Activated CD4-positive, alpha-beta T cell treated with anti-CD3 and anti-CD28 coated beads, Interleukin-10, Interleukin-2, amounts not matched to agents 100 ng/mL and 50 ng/mL, durations not matched to agents 16 hours and 8 hours (primary cell): ENCODE measurements at regions not wholly inside any gene's neighbourhood (a gene's known extent, or its start where the extent isn't known, plus 50 kb on each side); places are given as distances from the start of the nearest gene placed in this dataset.
A peak's percentile ranks its signal among the peaks of the same experiment; 100 is the strongest.

ENCODE experiments used
- DNase-seq: peaks from one replicate; pipeline ENCODE4 v3.0.0-alpha.2; 2020

DNA sequence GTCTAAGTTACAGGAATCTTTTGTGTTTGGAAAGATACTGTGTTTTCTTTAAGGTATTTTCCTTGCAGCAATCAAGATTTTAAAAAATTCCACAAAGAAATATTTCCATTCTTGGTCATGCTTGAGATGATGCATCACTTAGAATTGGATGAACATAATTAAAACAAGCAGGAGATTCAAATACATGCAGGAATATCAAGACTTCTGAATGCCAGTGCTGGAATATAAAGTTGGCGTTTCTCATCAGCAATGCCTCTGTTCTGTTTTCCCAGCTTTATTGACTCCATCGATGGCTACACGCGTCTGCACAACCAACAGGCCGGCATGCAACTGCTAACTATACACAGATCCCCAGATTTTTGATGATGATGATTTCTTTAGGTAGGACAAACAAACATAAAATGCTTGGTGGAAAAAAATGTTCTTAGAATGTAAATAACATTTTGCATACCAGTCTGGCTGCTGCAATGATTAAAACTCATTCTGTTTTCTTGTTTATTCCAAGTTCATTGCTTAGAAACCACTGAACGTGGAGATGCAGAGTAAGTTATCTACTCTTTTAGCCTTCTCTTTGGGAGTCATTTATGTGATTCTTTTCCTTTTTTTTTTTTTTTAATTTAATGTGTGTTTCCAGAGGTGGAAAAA is 91.3 kb upstream of the FAM171A1 start:
- no peak for DNase-seq

DNA sequence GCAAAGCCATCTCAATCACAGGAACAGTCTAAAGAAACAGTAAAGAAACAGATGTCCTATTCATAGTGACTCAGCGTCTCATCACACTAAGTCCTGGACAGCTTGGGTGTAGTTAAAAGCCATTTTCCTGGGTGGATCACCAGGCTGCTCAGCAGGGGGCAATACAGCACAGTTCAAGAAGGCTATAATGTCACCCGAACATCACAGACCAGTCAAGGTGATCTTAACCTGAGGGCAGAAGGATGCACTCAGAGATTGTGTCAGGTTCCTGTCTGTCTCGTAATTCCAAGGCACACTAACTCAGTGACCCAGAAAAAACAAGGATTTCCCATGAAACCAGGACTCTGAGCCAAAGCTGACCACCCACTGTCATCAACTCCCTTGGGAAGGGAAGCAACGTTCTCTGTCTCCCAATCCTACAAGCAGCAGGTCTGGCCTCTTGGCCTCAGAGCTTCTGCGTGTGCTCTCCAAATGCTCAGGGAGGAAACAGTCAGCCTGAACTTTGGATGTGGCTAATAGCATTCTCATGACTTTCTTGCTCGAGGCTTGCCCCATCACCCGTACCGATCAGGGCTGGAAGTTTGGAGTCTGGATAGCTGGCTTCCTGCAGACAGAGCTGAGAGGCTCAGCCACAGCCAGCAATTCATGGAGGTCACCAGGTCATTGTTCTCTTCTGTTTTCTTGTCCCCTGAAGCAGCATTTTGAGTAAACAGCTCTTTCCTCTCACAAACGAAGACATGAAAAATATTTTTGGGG is 90.4 kb upstream of the FAM171A1 start:
- peak; percentile 9 for DNase-seq

DNA sequence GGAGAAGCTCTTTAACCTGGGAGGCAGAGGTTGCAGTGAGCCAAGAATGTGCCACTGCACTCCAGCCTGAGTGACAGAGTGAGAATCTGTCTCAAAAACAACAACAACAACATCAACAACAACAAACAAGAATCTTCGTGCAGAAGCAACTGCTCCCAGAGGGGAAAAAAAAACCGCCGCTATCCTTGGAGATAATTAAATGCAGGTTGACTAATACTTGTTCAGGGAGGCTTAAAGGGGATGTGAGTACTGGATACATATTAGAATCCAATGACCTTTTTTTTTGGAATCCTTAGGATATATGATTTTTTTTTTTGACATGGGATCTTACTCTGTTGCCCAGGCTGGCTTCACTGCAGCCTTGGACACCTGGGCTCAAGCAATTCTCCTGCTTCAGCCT is 89.6 kb upstream of the FAM171A1 start:
- DNase-seq = no peak

DNA sequence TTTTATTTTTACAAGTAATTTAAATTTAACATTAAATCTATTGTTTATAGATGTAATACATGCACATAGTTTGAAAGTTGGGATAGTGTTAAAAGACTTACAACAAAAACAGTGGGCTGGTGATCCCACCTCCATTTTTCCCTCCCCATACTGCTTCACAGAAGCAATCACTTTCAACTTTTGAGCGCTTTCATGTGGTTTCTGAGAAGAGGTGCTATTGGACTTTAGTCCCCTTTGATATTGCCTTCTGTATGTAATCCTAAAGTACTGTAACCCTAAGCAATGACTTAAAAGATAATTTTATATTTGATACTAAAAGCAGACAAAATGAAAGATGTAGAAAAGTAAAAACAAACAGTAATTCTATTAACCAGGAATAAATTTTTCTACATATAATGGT is 88.1 kb upstream of the FAM171A1 start:
- DNase-seq = no peak

DNA sequence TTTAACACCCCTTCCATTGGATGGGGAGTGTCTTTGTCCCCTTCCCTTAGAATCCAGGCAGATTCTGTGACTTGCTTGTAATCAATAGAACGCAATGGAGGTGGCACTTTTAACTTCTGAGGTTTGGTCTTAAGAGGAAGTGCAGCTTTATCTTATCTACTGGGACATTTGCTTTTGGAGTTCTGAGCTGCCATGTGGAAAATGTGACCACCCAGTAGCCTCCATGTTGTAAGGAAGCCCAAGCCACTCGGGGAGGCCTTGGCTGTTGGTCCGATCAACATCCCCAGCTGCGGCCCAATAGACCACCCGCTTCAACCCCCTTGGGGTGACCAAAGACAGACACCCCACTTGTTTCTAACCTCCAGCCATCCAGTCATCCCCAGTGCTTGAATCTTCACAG is 86.3 kb upstream of the FAM171A1 start:
- no peak for DNase-seq

DNA sequence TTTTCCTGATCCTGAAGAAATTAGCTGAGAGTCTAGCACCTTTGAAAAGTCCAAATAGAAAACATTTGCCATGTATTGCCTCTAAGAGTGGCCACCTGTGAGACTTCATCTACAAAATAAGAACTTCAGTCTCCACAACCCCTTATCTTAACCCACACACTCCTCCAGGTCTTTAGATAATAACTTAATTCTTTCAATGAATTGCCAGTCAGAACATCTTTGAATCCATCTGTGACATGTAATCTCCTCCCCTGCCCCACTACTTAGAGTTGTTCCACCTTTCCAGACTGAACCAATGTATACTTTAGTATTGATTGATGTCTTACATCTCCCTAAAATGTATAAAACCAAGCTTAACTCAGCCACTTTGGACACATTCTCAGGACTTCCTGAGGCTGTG is 84.4 kb upstream of the FAM171A1 start:
- no peak for DNase-seq

DNA sequence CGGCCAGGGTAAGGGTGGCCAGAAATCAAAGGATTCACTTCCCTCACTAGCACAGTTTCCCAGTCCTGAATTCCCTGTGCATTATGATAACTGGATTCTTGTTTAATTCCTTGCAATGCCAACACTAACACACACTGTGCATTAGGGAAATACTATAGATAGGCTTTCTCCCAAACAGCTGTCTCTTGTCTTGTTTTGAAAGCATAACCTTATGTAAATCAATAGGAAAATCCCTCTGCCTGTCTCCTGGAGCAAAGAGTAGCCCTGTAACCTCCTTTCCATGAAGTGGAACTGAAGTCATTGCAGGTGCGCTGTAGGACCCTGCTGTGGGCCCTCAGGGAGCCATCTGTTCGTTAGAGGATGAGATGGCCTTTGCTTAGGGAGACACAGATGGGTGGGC is 82.8 kb upstream of the FAM171A1 start:
- DNase-seq = no peak

DNA sequence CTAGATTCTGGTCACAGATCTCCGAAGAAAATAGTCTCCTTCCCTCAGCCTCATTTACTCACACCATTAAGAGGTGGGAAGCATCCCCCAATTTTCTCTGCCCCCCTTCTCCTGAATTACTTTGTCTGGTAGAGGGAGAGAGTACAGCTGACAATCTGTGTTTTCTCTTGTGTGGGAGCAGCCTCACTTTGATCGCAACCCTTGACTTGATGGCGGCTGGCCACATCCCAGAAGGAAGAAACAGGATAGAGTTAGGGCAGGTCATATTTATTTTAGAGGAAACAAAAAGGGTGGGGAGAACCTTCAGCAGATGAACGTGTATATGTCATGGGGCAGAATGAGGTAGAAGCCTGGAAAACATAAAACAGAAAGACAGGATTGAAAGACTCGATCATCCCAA is 82.4 kb upstream of the FAM171A1 start:
- no peak for DNase-seq

DNA sequence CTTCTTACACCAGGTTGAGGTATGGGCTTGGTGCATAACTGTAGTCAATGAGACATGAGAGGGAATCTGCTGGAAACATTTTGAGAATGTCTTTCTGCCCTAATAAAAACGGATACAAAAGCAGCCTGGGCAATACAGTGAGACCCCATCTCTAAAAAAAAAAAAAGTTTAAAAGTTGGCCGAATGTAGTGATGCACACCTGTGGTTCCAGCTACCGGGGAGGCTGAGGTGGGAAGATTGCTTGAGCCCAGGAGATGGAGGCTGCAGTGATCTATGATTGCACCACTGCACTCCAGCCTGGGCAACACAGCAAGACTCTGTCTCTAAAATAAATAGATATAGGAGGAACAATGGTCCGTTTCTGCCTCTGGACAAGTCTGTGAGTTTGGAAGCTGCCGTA is 81.5 kb upstream of the FAM171A1 start:
- DNase-seq = no peak

DNA sequence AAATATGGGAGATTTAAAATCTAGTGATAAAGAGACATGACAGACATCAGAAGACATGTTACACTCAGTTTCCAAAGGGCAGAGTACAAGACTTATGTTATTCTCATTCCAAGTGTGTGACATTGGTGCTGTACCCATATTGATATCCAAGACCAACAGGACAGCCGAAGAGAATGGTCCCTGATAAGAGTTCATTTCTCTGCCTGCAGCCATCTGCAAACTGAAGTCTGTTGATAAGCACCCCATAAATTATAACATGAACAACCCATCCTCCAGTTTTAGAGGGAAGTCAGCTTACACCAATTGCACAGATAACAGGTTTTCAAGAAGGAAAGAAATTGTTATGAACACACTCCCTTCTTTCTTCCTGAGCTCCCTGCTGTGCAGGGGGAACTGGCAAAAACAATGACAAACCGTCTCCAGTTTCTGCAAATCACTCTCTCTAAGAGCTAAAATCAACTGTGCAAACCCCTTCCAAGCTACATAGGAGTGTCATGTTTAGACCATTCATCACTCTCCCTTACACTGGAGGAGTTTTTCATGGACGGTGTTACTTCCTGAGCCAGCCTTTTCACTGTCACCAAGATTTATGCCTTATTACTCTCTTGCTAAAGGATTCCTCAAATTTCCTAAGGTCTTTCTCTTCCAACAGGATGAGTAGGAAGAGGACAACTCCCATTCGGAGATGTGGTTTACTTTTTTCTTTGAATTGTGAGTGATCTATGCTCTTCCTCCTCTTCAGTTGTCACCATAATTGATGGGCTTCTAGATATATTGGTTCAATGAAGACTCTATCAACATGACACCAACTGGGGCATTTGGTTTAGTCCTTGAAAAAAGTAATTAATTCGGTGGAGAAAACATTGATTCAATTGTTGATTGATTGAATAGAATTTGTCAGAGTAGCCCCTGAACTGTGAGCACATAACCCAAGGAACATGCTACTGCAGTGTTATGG is 80.3 kb upstream of the FAM171A1 start:
- no peak for DNase-seq

DNA sequence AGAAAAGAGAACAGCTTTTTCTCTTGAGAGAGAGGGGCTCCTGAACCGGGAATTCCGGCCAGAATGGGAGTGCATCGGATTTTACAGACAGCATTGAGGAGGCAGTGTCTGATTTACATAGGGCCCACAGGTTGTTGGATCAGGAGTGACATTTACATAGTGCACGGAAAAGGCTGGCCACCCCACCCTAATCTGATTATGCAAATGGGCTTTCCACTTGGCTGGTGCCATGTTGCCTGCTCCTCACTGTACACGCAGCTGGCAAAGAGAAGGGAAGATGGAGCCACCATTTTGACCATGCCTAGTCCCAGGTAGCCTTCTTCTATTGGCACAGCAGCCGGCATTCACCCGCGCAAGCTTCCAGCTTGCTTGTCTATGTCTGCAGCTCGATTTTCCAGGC is 77.5 kb upstream of the FAM171A1 start:
- no peak for DNase-seq

DNA sequence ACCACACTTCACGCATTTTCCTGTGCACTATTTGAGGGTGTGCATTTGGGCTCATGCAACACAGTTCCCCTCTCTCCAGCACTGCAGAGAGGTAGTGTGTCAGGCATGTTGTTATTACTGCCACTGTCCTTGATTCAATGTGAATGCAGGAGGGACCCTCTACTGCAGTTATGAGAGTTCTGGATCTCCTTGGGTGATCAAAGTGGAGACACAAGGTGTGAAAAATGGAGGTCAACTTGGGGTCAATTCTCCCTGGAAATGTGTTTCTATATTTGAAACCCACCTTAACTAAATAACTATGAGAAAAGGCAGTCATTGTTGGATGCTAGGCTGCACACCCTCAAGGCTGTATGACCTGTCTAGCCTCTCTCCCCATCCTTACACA is 73.9 kb upstream of the FAM171A1 start:
- DNase-seq = no peak

DNA sequence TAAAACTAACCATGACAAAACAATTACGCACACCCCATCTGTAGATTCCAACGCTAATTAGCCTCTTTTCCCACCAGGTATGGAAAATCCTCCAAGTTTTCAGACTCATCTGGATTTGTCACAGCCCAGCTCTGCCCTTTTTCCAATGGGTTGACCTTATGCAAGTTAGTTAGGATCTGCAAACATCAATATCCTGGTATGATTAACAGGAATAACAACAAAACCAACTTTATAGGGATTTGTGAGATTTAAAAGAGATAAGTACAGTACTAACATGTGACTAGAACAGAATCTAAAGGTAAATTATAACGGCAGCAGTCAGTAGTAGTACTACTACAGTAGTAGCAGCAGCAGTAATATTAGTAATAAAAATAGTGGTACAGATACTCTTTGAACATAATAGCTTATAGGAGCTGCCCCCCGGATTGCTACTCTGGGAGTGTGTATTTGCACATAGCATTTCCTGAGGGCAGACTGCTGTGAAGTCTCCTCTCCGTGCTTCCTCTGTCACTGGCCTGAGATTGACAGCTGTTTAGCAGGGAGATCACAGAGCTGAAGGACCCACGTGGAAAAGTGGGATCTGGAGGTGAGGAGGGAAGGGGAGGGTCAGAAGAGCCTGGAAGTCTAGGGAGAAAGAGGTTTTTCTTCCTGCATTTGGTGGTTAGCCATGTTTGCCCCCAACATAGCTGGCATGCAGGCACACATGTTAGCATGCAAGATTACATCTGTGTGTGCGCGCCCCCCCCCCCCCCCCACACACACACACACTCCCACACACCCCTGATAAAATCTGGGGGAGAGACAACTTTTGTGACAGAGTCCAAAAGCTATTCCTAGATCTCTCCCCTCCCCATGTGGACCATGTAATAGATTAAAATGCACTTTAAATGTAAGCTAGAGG is 73.3 kb upstream of the FAM171A1 start:
- DNase-seq = no peak

DNA sequence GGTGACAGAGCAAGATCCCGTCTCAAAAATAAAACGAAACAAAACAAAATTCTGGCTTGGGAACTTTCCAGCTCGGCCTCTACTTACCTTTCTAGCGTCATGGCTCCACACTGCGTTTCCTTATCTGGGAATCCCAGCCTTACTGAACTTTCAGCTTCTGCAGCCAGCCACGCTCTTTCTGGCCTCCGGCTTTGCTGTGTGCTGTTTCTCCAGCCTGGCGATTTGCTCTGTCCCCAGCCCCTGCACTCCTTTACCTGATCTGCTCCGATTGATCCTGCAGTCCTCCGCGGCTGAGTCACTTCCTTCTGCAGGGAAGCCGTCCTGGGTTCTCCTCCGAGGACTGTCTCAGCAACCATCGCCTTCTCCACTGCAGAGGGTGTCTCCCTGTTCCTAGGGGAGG is 71.0 kb upstream of the FAM171A1 start:
- no peak for DNase-seq

DNA sequence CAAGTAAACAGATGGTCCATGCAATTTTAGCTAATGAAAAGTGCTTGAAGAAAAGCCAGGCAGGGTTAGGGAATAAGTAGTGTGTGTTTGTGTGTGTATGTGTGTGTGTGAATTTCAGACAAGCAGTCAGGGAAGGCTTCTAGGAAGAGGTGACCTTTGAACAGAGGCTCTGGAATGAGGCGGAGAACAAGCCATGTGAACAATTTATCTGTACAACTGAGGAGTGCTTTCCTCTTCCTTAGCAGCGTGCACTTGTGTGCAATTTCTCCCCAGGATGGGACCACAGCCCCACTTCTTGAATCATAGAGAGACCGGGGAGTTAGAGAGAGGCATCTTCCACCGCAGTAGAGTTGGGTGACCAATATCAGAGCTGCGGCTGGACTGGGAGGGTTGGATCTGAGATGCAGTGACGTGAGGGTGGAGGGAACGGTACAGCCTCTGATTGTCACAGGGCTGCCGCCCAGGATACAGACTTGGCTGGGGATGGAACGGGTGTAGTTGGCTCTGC is 69.2 kb upstream of the FAM171A1 start:
- no peak for DNase-seq

DNA sequence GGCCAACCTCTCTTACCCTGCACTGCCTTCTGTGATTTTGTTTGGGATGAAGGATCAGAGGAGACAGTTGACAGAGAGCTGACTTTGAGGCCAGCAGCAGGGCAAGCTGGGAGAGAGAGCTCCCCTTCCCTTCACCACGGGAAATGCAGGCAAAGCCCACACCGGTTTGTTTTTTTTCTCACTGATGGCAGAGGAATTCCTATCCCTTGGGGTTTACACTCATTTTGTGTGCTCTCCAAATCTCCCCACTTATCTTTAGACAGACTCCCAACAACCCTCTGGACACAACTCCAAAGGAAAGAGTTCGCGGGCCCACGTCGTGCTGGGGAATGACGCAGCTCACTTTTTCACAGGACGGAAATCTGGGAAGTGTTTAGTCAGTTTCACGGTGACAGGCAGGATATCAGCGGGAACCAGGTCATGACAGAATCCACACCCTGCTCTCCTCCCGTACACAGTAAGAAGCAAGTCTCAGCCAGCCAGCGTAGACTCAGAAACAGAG is 68.3 kb upstream of the FAM171A1 start:
- no peak for DNase-seq

DNA sequence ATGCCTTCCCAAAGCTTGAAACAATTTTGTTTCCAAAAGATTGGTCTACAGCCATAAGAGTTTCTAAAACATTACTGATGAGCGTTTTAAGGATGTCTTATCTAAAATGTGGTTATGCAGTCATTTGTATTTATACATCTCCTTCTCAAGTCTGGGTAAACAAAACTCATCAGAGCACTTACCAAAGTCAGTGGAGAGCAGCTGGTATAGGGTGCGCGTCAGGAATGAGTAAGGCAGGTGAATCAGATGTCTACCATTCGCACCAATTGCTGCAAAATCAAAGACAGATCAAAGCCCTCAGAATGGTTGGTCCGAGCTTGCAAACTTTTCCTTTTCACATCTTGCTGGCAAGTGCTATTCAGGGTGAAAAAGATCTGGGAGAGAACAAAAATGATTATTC is 65.6 kb upstream of the FAM171A1 start:
- DNase-seq = no peak

DNA sequence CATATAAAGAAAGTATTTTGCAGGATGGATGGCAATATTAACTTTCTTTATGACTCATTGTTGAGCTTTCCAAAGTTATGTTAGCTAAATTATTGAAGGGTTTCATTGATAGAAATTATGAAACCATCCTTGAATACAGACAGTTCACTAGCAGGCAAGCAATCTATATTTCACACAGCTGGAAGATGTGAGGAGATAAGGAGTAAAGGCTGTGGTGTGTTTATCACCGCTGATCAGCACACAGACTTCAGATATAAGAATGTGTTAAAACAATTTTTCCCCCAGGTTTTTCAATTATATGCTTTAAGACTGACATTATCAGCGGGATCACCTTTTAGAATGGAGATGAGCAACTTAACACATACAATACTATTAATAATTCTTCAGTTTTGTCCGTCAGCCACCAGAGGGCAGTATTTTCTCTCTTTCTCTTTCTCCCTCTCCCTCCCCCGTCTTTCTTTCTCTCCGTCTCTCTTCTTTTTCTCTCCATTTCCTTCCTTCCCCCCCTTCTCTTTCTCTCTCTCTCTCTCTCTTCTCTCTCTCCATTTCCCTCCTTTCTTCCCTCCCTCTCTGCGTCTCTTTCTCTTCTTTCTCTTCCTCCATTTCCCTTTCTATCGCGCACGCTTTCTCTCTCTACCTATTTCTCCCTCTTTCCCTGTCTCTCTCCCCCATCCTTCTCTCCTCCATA is 62.9 kb upstream of the FAM171A1 start:
- DNase-seq = peak; percentile 60

DNA sequence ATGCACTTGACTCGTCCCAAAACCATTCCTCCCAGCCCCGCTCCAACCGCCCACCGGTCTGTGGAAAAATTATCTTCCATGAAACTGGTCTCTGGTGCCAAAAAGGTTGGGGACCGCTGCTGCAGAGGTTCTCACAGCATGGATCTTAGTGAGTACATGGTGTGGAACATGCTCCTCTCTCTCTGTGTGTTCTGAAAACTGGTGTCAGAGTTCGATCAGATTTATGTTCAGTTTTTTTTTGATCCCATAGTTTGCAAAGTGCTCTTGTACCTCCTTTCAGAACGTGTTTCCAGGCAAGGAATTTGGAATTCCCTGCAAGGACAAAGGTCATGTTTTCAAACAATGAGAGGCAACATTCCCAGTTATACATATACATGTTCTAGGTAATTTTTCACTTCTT is 61.2 kb upstream of the FAM171A1 start:
- DNase-seq = no peak

DNA sequence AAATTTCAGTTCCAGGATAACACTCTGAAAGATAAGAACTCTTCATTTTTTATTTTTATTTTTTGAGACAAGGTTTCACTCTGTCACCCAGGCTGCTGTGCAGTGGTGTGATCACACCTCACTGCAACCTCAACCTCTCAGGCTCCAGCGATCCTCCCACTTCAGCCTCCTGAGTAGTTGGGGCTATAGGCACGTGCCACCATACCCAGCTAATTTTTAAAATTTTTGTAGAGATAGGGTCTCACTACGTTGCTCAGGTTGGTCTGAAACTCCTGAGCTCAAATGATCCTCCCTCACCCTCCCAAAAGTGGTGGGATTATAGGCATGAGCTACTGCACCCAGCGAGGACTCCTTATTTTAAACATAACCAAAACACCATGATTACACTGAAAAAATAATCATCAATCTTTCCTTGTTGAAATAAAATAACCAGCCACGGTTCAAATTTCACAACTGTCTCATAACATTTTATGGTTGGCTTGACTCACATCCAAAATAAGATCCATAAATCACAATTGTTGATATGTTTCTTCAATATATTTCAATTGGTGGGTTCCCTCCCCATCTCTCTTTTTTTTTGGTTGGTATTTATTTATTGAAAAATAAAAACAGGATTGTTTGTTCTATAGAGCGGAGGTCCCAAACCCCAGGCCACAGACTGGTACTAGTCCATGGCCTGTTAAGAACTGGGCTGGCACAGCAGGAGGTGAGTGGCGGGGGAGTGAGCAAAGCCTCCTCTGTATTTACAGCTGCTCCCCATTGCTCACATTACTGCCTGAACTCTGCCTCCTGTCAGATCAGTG is 60.1 kb upstream of the FAM171A1 start:
- no peak for DNase-seq

DNA sequence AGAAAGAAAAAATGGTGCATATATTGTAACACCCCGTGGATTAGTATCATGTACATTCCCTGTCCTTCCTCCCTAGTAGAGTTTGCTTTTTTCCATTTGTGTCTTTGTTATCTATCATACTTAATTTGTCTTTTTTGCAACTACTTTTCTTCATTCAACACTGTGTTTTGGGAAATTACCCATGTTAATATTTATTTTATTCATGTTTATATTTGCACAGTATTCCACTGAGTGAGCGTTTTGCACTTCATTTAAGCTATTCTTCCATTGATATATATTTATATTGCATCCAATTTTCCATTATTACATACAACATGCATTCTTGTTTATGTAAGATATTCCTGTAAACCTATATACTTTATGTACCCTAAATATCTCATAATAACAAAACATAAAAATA is 57.6 kb upstream of the FAM171A1 start:
- DNase-seq = no peak
